Fibroblast of lung (primary cell): ENCODE measurements at regions not wholly inside any gene's neighbourhood (a gene's known extent, or its start where the extent isn't known, plus 50 kb on each side); places are given as distances from the start of the nearest gene placed in this dataset.

Source experiments
- EZH2 ChIP-seq: IDR thresholded peaks from 2 replicates; pipeline ENCODE4 v1.5.1; 2012; ENCODE audit warnings: low read length, control low read depth, mild to moderate bottlenecking; ENCODE audit errors: missing control alignments
- TF ChIP-seq, protein P1 (sequence below), 2 donors: IDR thresholded peaks in 1 of 2; conservative IDR thresholded peaks in 1 of 2; 1 replicate in 1 of 2; 2 replicates in 1 of 2; pipeline ENCODE4 v1.5.1; 2011 to 2012; ENCODE audit warnings: low read length in 2 of 2, control low read depth in 1 of 2, inconsistent platforms in 1 of 2, low read depth in 1 of 2, mild to moderate bottlenecking in 1 of 2

DNA sequence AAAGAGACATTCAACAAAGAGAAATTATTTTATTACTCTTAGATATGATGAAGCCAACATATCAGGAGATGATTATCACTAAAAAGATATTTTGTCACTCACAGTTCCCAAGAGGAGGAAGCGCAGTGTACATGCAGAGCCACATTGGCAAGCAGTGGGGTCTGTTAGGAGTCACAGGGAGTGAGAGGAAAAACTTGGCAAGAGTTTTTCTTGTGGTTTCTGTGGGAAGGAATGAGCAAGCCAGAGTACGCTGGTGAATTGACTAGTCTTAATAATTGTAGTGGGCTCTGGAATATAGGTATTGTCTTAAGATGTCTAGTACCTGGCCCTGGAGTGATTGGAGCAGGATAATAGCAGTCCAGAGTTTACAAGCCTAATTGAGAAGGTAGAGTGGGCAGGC, 1095.2 kb downstream of the GRIK2 start:
- TF ChIP-seq, protein P1, sequence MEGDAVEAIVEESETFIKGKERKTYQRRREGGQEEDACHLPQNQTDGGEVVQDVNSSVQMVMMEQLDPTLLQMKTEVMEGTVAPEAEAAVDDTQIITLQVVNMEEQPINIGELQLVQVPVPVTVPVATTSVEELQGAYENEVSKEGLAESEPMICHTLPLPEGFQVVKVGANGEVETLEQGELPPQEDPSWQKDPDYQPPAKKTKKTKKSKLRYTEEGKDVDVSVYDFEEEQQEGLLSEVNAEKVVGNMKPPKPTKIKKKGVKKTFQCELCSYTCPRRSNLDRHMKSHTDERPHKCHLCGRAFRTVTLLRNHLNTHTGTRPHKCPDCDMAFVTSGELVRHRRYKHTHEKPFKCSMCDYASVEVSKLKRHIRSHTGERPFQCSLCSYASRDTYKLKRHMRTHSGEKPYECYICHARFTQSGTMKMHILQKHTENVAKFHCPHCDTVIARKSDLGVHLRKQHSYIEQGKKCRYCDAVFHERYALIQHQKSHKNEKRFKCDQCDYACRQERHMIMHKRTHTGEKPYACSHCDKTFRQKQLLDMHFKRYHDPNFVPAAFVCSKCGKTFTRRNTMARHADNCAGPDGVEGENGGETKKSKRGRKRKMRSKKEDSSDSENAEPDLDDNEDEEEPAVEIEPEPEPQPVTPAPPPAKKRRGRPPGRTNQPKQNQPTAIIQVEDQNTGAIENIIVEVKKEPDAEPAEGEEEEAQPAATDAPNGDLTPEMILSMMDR (conservative IDR thresholded peaks at IDR 0.05 in 1 of 2, IDR thresholded peaks at IDR 0.05 in 1 of 2; ENCODE audit: low read depth in 1 of 2, low read length in 2 of 2), result no peak
- no peak for TF ChIP-seq EZH2
